ENCODE measurements at regions not wholly inside any gene's neighbourhood (a gene's known extent, or its start where the extent isn't known, plus 50 kb on each side); places are given as distances from the start of the nearest gene placed in this dataset.

GRCh38 chr2:12064153-12064552 lies 317.7 kb downstream of the LPIN1 start:
- TF ChIP-seq POLR2A (IDR thresholded peaks at IDR 0.05; ENCODE audit: borderline replicate concordance, extremely low read depth, insufficient read depth, insufficient read length) (no peak), SRF (IDR thresholded peaks at IDR 0.05; ENCODE audit: low read depth) (no peak), SIN3A (IDR thresholded peaks at IDR 0.05; ENCODE audit: low read depth) (no peak), POLR2AphosphoS5 (IDR thresholded peaks at IDR 0.05; ENCODE audit: low read depth, low read length) (no peak), CTCF (IDR thresholded peaks at IDR 0.05 in 2 of 3, conservative IDR thresholded peaks at IDR 0.05 in 1 of 3; ENCODE audit: borderline replicate concordance in 1 of 3, insufficient read depth in 1 of 3, low read depth in 2 of 3, low read length in 2 of 3) (0 out of 6 replicates have a peak, but pooled peaks of 1 of the 3 experiments have one; percentile 18), MAX (IDR thresholded peaks at IDR 0.05) (no peak), EZH2 (IDR thresholded peaks at IDR 0.05) (no peak), FOSL1 (IDR thresholded peaks at IDR 0.05; ENCODE audit: low read depth) (no peak), RAD21 (IDR thresholded peaks at IDR 0.05; ENCODE audit: low read depth) (no peak), EZH2phosphoT487 (IDR thresholded peaks at IDR 0.05; ENCODE audit: borderline replicate concordance) (no peak), YY1 (IDR thresholded peaks at IDR 0.05; ENCODE audit: extremely low read depth, insufficient replicate concordance, low read depth, low read length) (no peak)
- TF ChIP-seq, protein P1, sequence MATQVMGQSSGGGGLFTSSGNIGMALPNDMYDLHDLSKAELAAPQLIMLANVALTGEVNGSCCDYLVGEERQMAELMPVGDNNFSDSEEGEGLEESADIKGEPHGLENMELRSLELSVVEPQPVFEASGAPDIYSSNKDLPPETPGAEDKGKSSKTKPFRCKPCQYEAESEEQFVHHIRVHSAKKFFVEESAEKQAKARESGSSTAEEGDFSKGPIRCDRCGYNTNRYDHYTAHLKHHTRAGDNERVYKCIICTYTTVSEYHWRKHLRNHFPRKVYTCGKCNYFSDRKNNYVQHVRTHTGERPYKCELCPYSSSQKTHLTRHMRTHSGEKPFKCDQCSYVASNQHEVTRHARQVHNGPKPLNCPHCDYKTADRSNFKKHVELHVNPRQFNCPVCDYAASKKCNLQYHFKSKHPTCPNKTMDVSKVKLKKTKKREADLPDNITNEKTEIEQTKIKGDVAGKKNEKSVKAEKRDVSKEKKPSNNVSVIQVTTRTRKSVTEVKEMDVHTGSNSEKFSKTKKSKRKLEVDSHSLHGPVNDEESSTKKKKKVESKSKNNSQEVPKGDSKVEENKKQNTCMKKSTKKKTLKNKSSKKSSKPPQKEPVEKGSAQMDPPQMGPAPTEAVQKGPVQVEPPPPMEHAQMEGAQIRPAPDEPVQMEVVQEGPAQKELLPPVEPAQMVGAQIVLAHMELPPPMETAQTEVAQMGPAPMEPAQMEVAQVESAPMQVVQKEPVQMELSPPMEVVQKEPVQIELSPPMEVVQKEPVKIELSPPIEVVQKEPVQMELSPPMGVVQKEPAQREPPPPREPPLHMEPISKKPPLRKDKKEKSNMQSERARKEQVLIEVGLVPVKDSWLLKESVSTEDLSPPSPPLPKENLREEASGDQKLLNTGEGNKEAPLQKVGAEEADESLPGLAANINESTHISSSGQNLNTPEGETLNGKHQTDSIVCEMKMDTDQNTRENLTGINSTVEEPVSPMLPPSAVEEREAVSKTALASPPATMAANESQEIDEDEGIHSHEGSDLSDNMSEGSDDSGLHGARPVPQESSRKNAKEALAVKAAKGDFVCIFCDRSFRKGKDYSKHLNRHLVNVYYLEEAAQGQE (IDR thresholded peaks at IDR 0.05; ENCODE audit: low read depth), result no peak
